ENCODE measurements at regions not wholly inside any gene's neighbourhood (a gene's known extent, or its start where the extent isn't known, plus 50 kb on each side); places are given as distances from the start of the nearest gene placed in this dataset.

- Mint-ChIP-seq H3K4me1 (peaks cover 39% of the 10 kb centered on the region), H3K27ac (no peak overlapping the region), H3K4me3 (no peak overlapping the region), H3K9me3 (no peaks in the 10 kb centered on the region), H3K27me3 (ENCODE audit: low read depth) (no peaks in the 10 kb centered on the region), H3K36me3 (no peaks in the 10 kb centered on the region)
- no peak for TF ChIP-seq CTCF (IDR thresholded peaks at IDR 0.05; ENCODE audit: unreplicated experiment)
- no peak for DNase-seq (ENCODE audit: low spot score in 2 of 2, unreplicated experiment in 2 of 2)
Observed at GRCh38 chr6:126526996-126527606, 187.2 kb downstream of the CENPW start.

GRCh38 chr6:126529637-126530362 lies 189.9 kb downstream of the CENPW start:
- no peak overlapping the region for H3K4me3 Mint-ChIP-seq
- no peaks in the 10 kb centered on the region for H3K36me3 Mint-ChIP-seq
- peaks cover 52% of the 10 kb centered on the region for H3K4me1 Mint-ChIP-seq
- no peaks in the 10 kb centered on the region for H3K9me3 Mint-ChIP-seq
- no peak for TF ChIP-seq CTCF (IDR thresholded peaks at IDR 0.05; ENCODE audit: unreplicated experiment)
- no peak overlapping the region for H3K27ac Mint-ChIP-seq
- no peak for DNase-seq (ENCODE audit: low spot score in 2 of 2, unreplicated experiment in 2 of 2)
- no peaks in the 10 kb centered on the region for H3K27me3 Mint-ChIP-seq (ENCODE audit: low read depth)

GRCh38 chr6:126530775-126531174 lies 190.9 kb downstream of the CENPW start:
- Mint-ChIP-seq H3K4me3 (no peak overlapping the region), H3K27ac (no peak overlapping the region), H3K36me3 (no peaks in the 10 kb centered on the region), H3K9me3 (no peaks in the 10 kb centered on the region), H3K4me1 (peaks cover 62% of the 10 kb centered on the region), H3K27me3 (ENCODE audit: low read depth) (no peaks in the 10 kb centered on the region)
- no peak for DNase-seq (ENCODE audit: low spot score in 2 of 2, unreplicated experiment in 2 of 2)
- no peak for TF ChIP-seq CTCF (IDR thresholded peaks at IDR 0.05; ENCODE audit: unreplicated experiment)

GRCh38 chr6:126531286-126531685 lies 191.4 kb downstream of the CENPW start:
- H3K27ac Mint-ChIP-seq = no peak overlapping the region

GRCh38 chr6:126531840-126532239 lies 191.9 kb downstream of the CENPW start:
- H3K36me3 Mint-ChIP-seq = no peaks in the 10 kb centered on the region
- no peak overlapping the region for H3K27ac Mint-ChIP-seq
- H3K4me1 Mint-ChIP-seq = peaks cover 65% of the 10 kb centered on the region
- H3K4me3 Mint-ChIP-seq = no peak overlapping the region
- H3K9me3 Mint-ChIP-seq = no peaks in the 10 kb centered on the region
- H3K27me3 Mint-ChIP-seq (ENCODE audit: low read depth) = no peaks in the 10 kb centered on the region
- TF ChIP-seq CTCF (IDR thresholded peaks at IDR 0.05; ENCODE audit: unreplicated experiment) = no peak
- DNase-seq (ENCODE audit: low spot score in 2 of 2, unreplicated experiment in 2 of 2) = no peak

More at GRCh38 chr6:126531286-126531685, 191.4 kb downstream of the CENPW start:
- no peaks in the 10 kb centered on the region for H3K36me3 Mint-ChIP-seq
- peaks cover 65% of the 10 kb centered on the region for H3K4me1 Mint-ChIP-seq
- no peak for DNase-seq (ENCODE audit: low spot score in 2 of 2, unreplicated experiment in 2 of 2)
- no peak for TF ChIP-seq CTCF (IDR thresholded peaks at IDR 0.05; ENCODE audit: unreplicated experiment)
- H3K9me3 Mint-ChIP-seq = no peaks in the 10 kb centered on the region
- H3K4me3 Mint-ChIP-seq = no peak overlapping the region
- no peaks in the 10 kb centered on the region for H3K27me3 Mint-ChIP-seq (ENCODE audit: low read depth)

Measured in mesothelial cell of epicardium (in vitro differentiated cells).